NCI-H510A treated with DMSO at 0.1 percent for 48 hours (cell line): ENCODE measurements at regions not wholly inside any gene's neighbourhood (a gene's known extent, or its start where the extent isn't known, plus 50 kb on each side); places are given as distances from the start of the nearest gene placed in this dataset.
"Not testable (repeated sequence)": the region's sequence is repeated elsewhere in the genome, so short reads cannot be mapped to it uniquely, and the experiment has no call there.

ENCODE experiments used
- DNase-seq: peaks from one replicate; lab custom pipeline; 2025; lab: John Stamatoyannopoulos, UW

- no peak for DNase-seq
Measured at GRCh38 chr18:4765401-4765800, 310.3 kb upstream of the DLGAP1 start.

- DNase-seq, result no peak
Measured at GRCh38 chr18:4762330-4762729, 307.2 kb upstream of the DLGAP1 start.

GRCh38 chr18:4758980-4759379 is 303.9 kb upstream of the DLGAP1 start:
- no peak for DNase-seq

GRCh38 chr18:4755848-4756247 is 300.7 kb upstream of the DLGAP1 start:
- DNase-seq, result no peak

GRCh38 chr18:4753151-4753550 is 298.0 kb upstream of the DLGAP1 start:
- not testable (repeated sequence) for DNase-seq

GRCh38 chr18:4751523-4751922 is 296.4 kb upstream of the DLGAP1 start:
- DNase-seq, result no peak

- no peak for DNase-seq
Measured at GRCh38 chr18:4750393-4751346, 295.6 kb upstream of the DLGAP1 start.

- no peak for DNase-seq
Measured at GRCh38 chr18:4748975-4749374, 293.9 kb upstream of the DLGAP1 start.

GRCh38 chr18:4734903-4735302 is 279.8 kb upstream of the DLGAP1 start:
- DNase-seq, result no peak

GRCh38 chr18:4734021-4734420 is 278.9 kb upstream of the DLGAP1 start:
- no peak for DNase-seq

- DNase-seq, result no peak
Measured at GRCh38 chr18:4721545-4721944, 266.4 kb upstream of the DLGAP1 start.

- no peak for DNase-seq
Measured at GRCh38 chr18:4720518-4720917, 265.4 kb upstream of the DLGAP1 start.

GRCh38 chr18:4705894-4706293 is 250.8 kb upstream of the DLGAP1 start:
- no peak for DNase-seq

GRCh38 chr18:4704781-4705180 is 249.7 kb upstream of the DLGAP1 start:
- no peak for DNase-seq

GRCh38 chr18:4691836-4692235 is 236.7 kb upstream of the DLGAP1 start:
- DNase-seq, result no peak

- not testable (repeated sequence) for DNase-seq
Measured at GRCh38 chr18:4678685-4679084, 223.6 kb upstream of the DLGAP1 start.

GRCh38 chr18:4677006-4677405 is 221.9 kb upstream of the DLGAP1 start:
- DNase-seq, result no peak

- DNase-seq, result no peak
Measured at GRCh38 chr18:4672162-4672561, 217.1 kb upstream of the DLGAP1 start.

- no peak for DNase-seq
Measured at GRCh38 chr18:4658804-4659203, 203.7 kb upstream of the DLGAP1 start.

GRCh38 chr18:4653418-4653817 is 198.3 kb upstream of the DLGAP1 start:
- DNase-seq, result no peak

- no peak for DNase-seq
Measured at GRCh38 chr18:4641771-4642368, 186.8 kb upstream of the DLGAP1 start.

- no peak for DNase-seq
Measured at GRCh38 chr18:4640349-4641012, 185.4 kb upstream of the DLGAP1 start.
